ENCODE measurements at regions not wholly inside any gene's neighbourhood (a gene's known extent, or its start where the extent isn't known, plus 50 kb on each side); places are given as distances from the start of the nearest gene placed in this dataset.
"Not testable (repeated sequence)": the region's sequence is repeated elsewhere in the genome, so short reads cannot be mapped to it uniquely, and the experiment has no call there.

GRCh38 chr4:178196751-178197374 lies 754.6 kb upstream of the AGA start:
- DNase-seq = no peak

- no peak for DNase-seq
These were observed 756.5 kb upstream of the AGA start for GRCh38 chr4:178198691-178199090.

GRCh38 chr4:178202422-178202821 lies 760.2 kb upstream of the AGA start:
- DNase-seq = no peak

- no peak for DNase-seq
These were observed 763.6 kb upstream of the AGA start for GRCh38 chr4:178205826-178206225.

- DNase-seq = no peak
These were observed 773.1 kb upstream of the AGA start for GRCh38 chr4:178215309-178215708.

GRCh38 chr4:178215763-178216162 lies 773.5 kb upstream of the AGA start:
- no peak for DNase-seq

GRCh38 chr4:178226421-178226820 lies 784.2 kb upstream of the AGA start:
- not testable (repeated sequence) for DNase-seq

GRCh38 chr4:178233906-178234305 lies 791.7 kb upstream of the AGA start:
- no peak for DNase-seq

- no peak for DNase-seq
These were observed 798.7 kb upstream of the AGA start for GRCh38 chr4:178240891-178241290.

GRCh38 chr4:178241601-178242118 lies 799.4 kb upstream of the AGA start:
- no peak for DNase-seq

GRCh38 chr4:178242655-178243054 lies 800.4 kb upstream of the AGA start:
- DNase-seq = no peak

GRCh38 chr4:178244785-178245184 lies 802.5 kb upstream of the AGA start:
- no peak for DNase-seq

GRCh38 chr4:178255172-178255571 lies 812.9 kb upstream of the AGA start:
- no peak for DNase-seq

- DNase-seq = no peak
These were observed 816.4 kb upstream of the AGA start for GRCh38 chr4:178258603-178259002.

- no peak for DNase-seq
These were observed 817.3 kb upstream of the AGA start for GRCh38 chr4:178259566-178259965.

GRCh38 chr4:178264001-178264400 lies 821.8 kb upstream of the AGA start:
- DNase-seq = no peak

GRCh38 chr4:178271386-178271785 lies 829.1 kb upstream of the AGA start:
- no peak for DNase-seq

- no peak for DNase-seq
These were observed 830.9 kb upstream of the AGA start for GRCh38 chr4:178273168-178273567.

GRCh38 chr4:178275671-178276360 lies 833.6 kb upstream of the AGA start:
- no peak for DNase-seq

- no peak for DNase-seq
These were observed 838.1 kb upstream of the AGA start for GRCh38 chr4:178280362-178280761.

GRCh38 chr4:178288462-178288861 lies 846.2 kb upstream of the AGA start:
- no peak for DNase-seq

- no peak for DNase-seq
These were observed 851.4 kb upstream of the AGA start for GRCh38 chr4:178293601-178294000.

- DNase-seq = no peak
These were observed 854.4 kb upstream of the AGA start for GRCh38 chr4:178296669-178297068.

- DNase-seq = no peak
These were observed 864.3 kb upstream of the AGA start for GRCh38 chr4:178306565-178306964.

GRCh38 chr4:178309890-178310289 lies 867.7 kb upstream of the AGA start:
- DNase-seq = no peak

Measured in activated T-cell treated with anti-CD3 and anti-CD28 coated beads, Interleukin-2, amount 50 U/mL, for 1 hour (primary cell).